ENCODE measurements at regions not wholly inside any gene's neighbourhood (a gene's known extent, or its start where the extent isn't known, plus 50 kb on each side); places are given as distances from the start of the nearest gene placed in this dataset.

DNA sequence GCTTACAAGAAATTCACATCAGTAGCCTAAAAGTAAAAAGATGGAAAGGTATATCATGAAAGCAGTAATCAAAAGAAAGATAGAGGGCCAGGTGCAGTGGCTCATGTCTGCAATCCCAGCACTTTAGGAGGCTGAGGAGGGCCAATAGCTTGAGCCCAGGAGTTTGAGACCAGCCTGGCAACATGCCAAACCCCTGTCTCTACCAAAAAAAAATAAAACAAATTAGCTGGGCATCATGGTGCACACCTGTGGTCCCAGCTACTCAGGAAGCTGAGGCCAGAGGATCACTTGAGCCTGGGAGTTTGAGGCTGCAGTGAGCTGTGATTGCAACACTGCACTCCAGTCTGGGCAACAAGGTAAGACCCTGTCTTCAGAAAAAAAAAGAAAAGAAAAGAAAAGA lies 55.5 kb downstream of the GSPT2 start:
- Mint-ChIP-seq H3K27ac (no peak overlapping the region), H3K4me1 (peaks cover 8% of the 10 kb centered on the region), H3K4me3 (no peak overlapping the region), H3K27me3 (no peaks in the 10 kb centered on the region), H3K9me3 (no peaks in the 10 kb centered on the region)
- ATAC-seq (no peak), DNase-seq (no peak)

DNA sequence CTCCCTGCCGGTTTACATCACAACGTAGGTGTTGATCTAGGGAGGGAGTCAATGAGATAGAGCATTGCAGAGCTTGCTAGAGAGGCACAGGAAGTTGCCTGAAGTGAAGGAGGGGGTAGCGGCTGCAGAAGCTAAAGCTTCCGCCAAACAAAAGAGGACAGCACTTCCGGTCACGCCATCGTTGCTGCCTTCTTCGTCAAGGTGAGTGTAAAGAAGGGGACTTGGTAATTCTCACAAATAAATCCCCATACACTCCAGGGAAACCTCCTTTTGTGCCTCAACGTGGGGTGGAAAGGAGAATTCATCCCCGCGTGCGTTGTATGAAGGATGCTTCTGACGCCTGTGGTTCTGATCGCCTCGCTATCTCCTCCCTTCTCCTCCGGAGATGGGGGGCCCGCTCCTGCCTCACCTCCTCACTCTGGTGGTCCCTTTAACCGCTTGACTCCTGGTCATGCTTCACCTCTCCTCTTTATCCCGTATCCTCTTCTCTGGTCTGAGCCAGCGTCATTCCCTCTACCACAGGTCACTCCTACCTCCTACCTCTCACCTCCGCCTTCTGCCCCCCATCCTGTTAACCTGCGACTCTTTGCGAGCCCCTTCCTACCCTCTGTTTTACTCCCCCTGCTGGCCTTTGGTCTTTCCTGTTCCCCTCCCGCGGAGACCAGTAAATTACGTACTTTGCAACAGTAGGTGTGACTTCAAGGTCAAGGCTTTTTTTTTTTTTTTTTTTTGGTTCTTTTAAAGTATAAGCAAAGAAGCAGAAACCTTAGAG lies 59.9 kb downstream of the GSPT2 start:
- Mint-ChIP-seq H3K4me3 (peak overlapping the region; percentile 90 to 94), H3K4me1 (peaks cover 20% of the 10 kb centered on the region), H3K27ac (peak overlapping the region; percentile 96 to 97), H3K27me3 (no peaks in the 10 kb centered on the region), H3K9me3 (no peaks in the 10 kb centered on the region)
- ATAC-seq (peak; percentile 96), DNase-seq (peak; percentile 61 to 69)

GRCh38 chrX:51803833-51804232 lies 60.6 kb downstream of the GSPT2 start:
- Mint-ChIP-seq H3K4me3 (peak overlapping the region; percentile 90 to 94), H3K4me1 (peaks cover 20% of the 10 kb centered on the region), H3K27ac (peak overlapping the region in 1 of 2 donors; percentile 97), H3K27me3 (no peaks in the 10 kb centered on the region), H3K9me3 (no peaks in the 10 kb centered on the region)
- DNase-seq (no peak), ATAC-seq (no peak)

DNA sequence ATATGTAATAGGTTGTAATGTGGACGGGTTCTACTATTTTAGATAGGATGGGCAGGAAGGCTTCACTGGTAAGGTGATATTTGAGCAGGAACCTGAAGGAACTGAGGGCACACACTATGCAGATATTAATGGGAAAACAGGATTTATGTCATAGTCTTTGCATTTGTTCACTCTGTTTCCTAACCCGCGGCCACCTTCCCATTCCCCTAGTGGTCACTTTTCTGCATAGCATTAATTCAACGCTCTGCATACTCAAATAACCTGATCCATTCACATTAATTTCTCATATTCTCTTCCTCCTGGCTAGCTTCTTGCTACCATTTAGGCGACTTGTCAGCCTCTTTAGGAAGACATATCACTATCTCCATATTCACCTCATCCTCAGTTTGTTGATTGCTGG lies 61.5 kb downstream of the GSPT2 start:
- H3K4me3 Mint-ChIP-seq, result no peak overlapping the region
- H3K4me1 Mint-ChIP-seq, result peaks cover 20% of the 10 kb centered on the region
- H3K27me3 Mint-ChIP-seq, result no peaks in the 10 kb centered on the region
- H3K27ac Mint-ChIP-seq, result no peak overlapping the region
- no peaks in the 10 kb centered on the region for H3K9me3 Mint-ChIP-seq
- ATAC-seq, result no peak
- no peak for DNase-seq

GRCh38 chrX:51813886-51814460 lies 70.7 kb downstream of the GSPT2 start:
- Mint-ChIP-seq H3K4me1 (peaks cover 28% of the 10 kb centered on the region), H3K9me3 (no peaks in the 10 kb centered on the region), H3K4me3 (no peak overlapping the region), H3K27me3 (no peaks in the 10 kb centered on the region), H3K27ac (no peak overlapping the region)
- no peak for DNase-seq
- no peak for ATAC-seq

GRCh38 chrX:51824061-51824460 lies 69.4 kb upstream of the MAGED1 start:
- peaks cover 57% of the 10 kb centered on the region for H3K4me1 Mint-ChIP-seq
- no peaks in the 10 kb centered on the region for H3K27me3 Mint-ChIP-seq
- H3K9me3 Mint-ChIP-seq, result no peaks in the 10 kb centered on the region
- no peak overlapping the region for H3K27ac Mint-ChIP-seq
- no peak for DNase-seq
- ATAC-seq, result no peak
- peak overlapping the region; percentile 24 to 43 for H3K4me3 Mint-ChIP-seq

GRCh38 chrX:51825436-51825835 lies 68.0 kb upstream of the MAGED1 start:
- H3K4me1 Mint-ChIP-seq, result peaks cover 57% of the 10 kb centered on the region
- no peaks in the 10 kb centered on the region for H3K27me3 Mint-ChIP-seq
- H3K4me3 Mint-ChIP-seq, result peak overlapping the region in 1 of 2 donors; percentile 14

DNA sequence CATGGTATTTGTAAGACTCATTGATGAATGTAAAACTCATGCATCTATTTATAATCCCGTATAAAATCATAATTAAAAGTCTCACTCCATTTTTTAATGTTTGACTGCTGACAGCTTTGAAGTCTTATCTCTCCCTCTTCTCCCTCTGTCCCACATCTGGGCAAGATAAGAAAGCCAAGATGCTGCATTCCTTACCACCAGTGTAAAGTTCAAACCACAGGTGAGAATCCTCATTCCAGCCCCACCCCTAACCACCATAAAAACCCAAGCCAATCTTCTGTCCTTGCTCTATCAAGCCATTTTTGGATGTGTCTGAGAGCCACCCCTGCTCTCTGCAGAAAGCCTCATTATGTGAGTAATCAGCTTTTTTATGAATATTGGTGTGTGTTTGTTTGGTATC lies 59.3 kb upstream of the MAGED1 start:
- H3K27me3 Mint-ChIP-seq, result no peaks in the 10 kb centered on the region
- ATAC-seq (no peak), DNase-seq (no peak)
- peaks cover 22% of the 10 kb centered on the region for H3K4me1 Mint-ChIP-seq
- no peak overlapping the region for H3K27ac Mint-ChIP-seq
- H3K4me3 Mint-ChIP-seq, result no peak overlapping the region
- H3K9me3 Mint-ChIP-seq, result no peaks in the 10 kb centered on the region

More at GRCh38 chrX:51825436-51825835, 68.0 kb upstream of the MAGED1 start:
- H3K9me3 Mint-ChIP-seq, result no peaks in the 10 kb centered on the region
- no peak for DNase-seq
- ATAC-seq, result no peak
- no peak overlapping the region for H3K27ac Mint-ChIP-seq

DNA sequence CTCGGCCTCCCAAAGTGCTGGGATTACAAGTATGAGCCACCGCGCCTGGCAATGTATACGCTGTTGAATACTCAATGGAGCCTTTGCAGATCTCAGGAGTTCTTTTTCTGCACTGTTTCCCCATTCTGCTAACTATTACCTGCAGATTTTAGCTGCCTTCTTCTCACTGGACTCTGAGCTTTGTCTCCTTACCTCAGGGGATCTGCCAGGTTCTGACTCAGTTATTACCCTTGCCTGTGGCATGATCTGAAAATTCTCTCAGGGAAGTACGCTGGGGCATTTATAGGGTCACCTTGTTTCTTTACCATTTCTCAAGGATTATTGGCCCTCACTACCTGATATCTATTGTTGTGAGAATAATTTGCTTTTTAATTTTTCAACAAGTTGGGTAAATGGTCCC lies 56.6 kb upstream of the MAGED1 start:
- Mint-ChIP-seq H3K27ac (no peak overlapping the region), H3K4me1 (peaks cover 22% of the 10 kb centered on the region), H3K4me3 (no peak overlapping the region), H3K9me3 (no peaks in the 10 kb centered on the region), H3K27me3 (no peaks in the 10 kb centered on the region)
- no peak for DNase-seq
- no peak for ATAC-seq

DNA sequence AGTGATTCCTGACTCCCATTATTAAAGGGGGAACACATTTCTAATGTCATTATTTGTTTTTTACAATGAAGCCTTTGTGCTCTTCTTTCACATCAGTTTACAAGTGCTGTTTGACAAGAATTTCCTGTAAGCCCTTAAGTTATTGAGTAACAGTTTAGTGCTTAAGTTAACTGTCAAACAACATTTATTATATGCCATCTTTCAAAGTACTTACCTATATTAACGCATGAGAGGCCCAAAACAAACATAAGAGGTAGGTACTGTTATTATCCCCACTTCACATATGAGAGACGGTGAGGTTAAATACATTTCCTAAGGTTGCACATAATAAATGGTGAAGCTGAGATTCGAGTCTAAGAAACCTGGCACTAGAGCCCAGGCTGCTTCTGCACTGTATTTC lies 56.0 kb upstream of the MAGED1 start:
- Mint-ChIP-seq H3K4me1 (peaks cover 18% of the 10 kb centered on the region), H3K27me3 (no peaks in the 10 kb centered on the region), H3K4me3 (no peak overlapping the region), H3K27ac (no peak overlapping the region), H3K9me3 (no peaks in the 10 kb centered on the region)
- DNase-seq, result no peak
- no peak for ATAC-seq

DNA sequence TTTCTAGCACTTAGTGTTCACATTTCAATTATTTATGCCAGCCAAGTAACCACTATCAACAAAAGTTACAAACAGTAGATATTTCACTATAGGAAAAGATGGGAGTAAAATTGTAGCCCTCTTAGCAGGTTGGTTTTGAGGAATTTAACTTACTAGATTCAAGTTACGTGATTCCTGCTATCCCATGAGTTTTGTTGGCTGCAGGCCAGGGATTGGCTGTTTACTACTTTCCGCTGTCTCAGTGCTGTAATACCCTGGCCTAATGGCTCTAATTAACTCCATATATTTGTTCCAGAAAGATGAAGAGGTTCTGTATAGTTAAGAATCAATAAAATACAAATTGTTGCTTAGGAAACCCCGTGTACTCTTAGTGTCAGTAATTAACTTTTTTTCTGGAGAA lies 55.5 kb upstream of the MAGED1 start:
- ATAC-seq (no peak), DNase-seq (no peak)
- Mint-ChIP-seq H3K27ac (no peak overlapping the region), H3K27me3 (no peaks in the 10 kb centered on the region), H3K9me3 (no peaks in the 10 kb centered on the region), H3K4me1 (peaks cover 16% of the 10 kb centered on the region), H3K4me3 (no peak overlapping the region)
